Stimulated activated CD4-positive, alpha-beta T cell treated with anti-CD3 and anti-CD28 coated beads, TNF-alpha, amount 100 ng/mL, for 48 hours (primary cell): ENCODE measurements at regions not wholly inside any gene's neighbourhood (a gene's known extent, or its start where the extent isn't known, plus 50 kb on each side); places are given as distances from the start of the nearest gene placed in this dataset.
"Not testable (repeated sequence)": the region's sequence is repeated elsewhere in the genome, so short reads cannot be mapped to it uniquely, and the experiment has no call there.

Experiments
- DNase-seq, 3 donors: peaks; one replicate each; pipeline ENCODE4 v3.0.0-alpha.2; 2020; ENCODE audit warnings: low read depth in 3 of 3

- DNase-seq, result no peak
These were observed 158.9 kb downstream of the HINT1 start for GRCh38 chr5:131005963-131006684.

- no peak for DNase-seq
These were observed 163.5 kb downstream of the HINT1 start for GRCh38 chr5:131001507-131001906.

- no peak for DNase-seq
These were observed 164.8 kb downstream of the HINT1 start for GRCh38 chr5:131000289-131000688.

- not testable (repeated sequence) for DNase-seq
These were observed 168.3 kb downstream of the HINT1 start for GRCh38 chr5:130996720-130997119.

- DNase-seq, result no peak
These were observed 169.2 kb downstream of the HINT1 start for GRCh38 chr5:130995851-130996250.

- no peak for DNase-seq
These were observed 169.9 kb downstream of the HINT1 start for GRCh38 chr5:130995254-130995515.

- DNase-seq, result no peak
These were observed 170.4 kb downstream of the HINT1 start for GRCh38 chr5:130994496-130995253.

GRCh38 chr5:130992621-130993020, 172.4 kb downstream of the HINT1 start:
- DNase-seq, result no peak

GRCh38 chr5:130992095-130992494, 173.0 kb downstream of the HINT1 start:
- DNase-seq, result no peak

GRCh38 chr5:130985776-130986175, 179.3 kb downstream of the HINT1 start:
- DNase-seq, result no peak

- no peak for DNase-seq
These were observed 183.4 kb downstream of the HINT1 start for GRCh38 chr5:130981663-130982062.

- no peak for DNase-seq
These were observed 186.6 kb downstream of the HINT1 start for GRCh38 chr5:130978475-130978874.

GRCh38 chr5:130976493-130976892, 188.6 kb downstream of the HINT1 start:
- no peak for DNase-seq

- no peak for DNase-seq
These were observed 189.2 kb downstream of the HINT1 start for GRCh38 chr5:130975847-130976246.

- no peak for DNase-seq
These were observed 189.8 kb downstream of the HINT1 start for GRCh38 chr5:130975299-130975698.

GRCh38 chr5:130974021-130974683, 190.9 kb downstream of the HINT1 start:
- DNase-seq, result no peak

GRCh38 chr5:130966990-130967525, 198.0 kb downstream of the HINT1 start:
- no peak for DNase-seq

- DNase-seq, result no peak
These were observed 199.1 kb downstream of the HINT1 start for GRCh38 chr5:130965920-130966319.

- DNase-seq, result no peak
These were observed 199.7 kb downstream of the HINT1 start for GRCh38 chr5:130965360-130965759.

GRCh38 chr5:130964231-130965202, 200.5 kb downstream of the HINT1 start:
- no peak for DNase-seq

- DNase-seq, result no peak
These were observed 201.3 kb downstream of the HINT1 start for GRCh38 chr5:130963798-130964197.

- DNase-seq, result no peak
These were observed 207.9 kb downstream of the HINT1 start for GRCh38 chr5:130957151-130957550.
